OCI-M1 (cell line): ENCODE measurements at regions not wholly inside any gene's neighbourhood (a gene's known extent, or its start where the extent isn't known, plus 50 kb on each side); places are given as distances from the start of the nearest gene placed in this dataset.
"Not testable (repeated sequence)": the region's sequence is repeated elsewhere in the genome, so short reads cannot be mapped to it uniquely, and the experiment has no call there.

Source experiments
- DNase-seq: peaks from one replicate; lab custom pipeline; 2025; lab: John Stamatoyannopoulos, UW

DNA sequence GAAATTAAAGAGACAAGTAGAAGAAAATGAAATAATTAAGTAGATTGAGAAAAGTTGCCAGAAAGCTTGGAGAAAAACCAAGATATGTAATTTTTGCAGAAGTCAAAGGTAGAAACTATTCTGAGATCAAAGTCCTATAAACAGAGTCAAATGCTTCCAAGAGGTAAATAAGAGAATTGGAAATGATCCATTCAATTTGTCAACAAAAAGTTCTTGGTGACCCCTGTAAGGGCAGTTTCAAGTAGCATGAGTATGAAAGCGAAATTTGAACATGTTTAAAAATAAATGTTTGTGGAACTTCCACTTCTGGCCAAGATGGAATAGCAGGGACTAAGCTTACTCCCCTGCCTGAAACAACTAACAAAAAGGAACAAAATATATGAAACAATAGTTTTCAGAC lies 562.0 kb downstream of the SMARCA1 start:
- DNase-seq: no peak

DNA sequence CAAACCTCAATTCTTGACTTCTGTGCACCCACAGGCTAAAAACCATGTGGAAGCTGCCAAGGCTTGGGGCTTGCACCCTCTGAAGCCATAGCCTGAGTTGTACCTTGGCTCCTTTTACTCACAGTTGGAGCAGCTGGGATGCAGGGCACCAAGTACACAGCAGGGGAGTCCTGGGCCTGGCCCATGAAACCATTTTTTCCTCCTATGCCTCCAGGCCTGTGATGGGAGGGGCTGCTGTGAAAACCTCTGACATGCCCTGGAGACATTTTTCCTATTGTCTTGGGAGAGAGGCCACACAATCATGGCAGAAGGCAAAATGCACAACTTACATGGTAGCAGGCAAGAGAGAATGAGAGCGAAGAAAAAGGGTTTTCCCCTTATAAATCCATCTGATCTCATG lies 568.6 kb downstream of the SMARCA1 start:
- not testable (repeated sequence) for DNase-seq

DNA sequence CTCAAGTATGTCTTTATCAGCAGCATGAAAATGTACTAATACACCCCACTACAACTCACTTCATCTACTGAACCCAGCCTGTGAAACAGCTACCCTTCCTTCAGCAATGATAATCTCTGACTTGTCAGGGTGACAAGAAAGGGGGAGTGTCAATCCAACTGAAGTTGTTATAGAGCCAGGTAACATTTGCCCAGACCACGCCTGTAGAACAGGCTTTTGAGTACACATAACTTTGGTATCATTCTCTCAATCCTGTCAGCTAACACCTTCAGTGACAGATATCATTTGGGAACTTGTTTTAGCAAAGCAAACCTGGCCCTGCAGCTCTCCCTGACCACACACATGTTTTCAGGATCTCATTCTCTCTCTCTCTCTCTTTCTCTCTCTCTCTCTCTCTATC lies 592.2 kb downstream of the SMARCA1 start:
- no peak for DNase-seq

DNA sequence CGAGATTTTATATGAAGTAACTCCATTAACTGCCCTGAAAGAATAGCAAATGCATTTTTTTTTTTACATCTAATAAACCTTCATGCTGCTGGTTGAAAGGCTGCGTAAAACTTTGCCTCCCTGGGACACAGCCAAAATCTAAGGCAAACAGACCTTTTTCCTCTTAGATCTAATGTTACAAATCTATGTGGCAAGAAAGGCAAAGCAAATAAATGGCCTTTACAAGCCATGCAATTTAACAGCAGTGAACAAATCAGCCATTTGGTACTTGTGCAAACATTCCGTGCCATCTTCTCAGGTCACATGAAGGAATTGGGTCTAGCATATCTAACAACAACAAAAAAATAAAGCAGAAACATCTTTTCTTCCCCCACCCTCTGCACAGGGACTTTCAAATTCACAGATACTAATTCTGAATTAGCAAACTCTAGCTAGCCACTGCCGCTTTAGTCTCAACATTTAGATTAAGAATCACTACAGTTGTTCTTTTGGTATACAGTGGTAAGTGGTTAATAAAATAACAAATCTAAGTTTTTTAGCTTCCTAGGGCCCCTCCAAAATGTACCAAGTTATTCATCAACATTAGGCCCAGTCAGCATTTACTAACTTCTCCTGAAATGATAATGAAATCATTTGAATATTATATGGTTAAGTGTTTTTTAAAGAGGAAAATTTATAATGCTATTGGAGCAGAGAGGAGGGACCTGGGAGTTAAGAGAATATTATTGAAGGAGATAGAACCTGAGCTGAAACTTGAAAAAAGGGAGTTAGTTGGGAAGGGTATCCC lies 593.8 kb downstream of the SMARCA1 start:
- DNase-seq: no peak

DNA sequence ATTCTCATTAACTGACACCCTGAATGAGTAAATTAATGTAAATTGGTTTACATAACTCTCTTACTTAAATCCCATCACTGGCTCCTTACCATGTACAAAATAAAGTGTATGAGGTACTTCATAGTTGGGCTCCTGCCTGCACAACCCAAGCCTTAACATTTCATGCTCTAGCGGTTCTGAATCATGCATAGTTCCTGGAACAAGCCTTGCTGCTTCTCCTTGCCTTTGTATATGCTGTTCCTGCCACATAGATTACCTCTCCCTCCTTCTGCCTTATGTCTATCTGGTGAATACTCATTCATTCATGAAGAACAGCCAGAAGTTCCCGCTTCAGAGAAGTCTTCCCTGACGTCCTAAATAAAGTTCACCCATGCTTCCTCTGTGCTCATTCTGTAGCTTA lies 594.7 kb downstream of the SMARCA1 start:
- DNase-seq: no peak

DNA sequence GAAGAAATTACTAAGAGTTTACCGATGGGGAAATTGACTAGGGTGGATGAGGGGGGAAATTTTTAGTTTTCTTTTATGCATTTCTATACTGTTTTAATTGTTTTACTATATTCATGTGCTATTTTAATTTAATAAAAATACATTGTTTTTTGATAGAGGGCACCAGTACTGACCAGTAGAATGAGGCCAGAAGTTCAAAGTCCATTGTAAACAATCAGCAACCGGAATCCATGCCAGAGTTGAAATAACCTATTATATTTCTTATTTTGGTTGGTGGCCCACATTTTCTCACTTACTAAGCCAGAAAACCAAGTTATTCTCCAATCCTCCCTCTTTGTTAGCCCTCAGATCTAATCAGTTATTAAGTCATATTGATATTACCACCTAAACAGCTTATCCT lies 595.9 kb downstream of the SMARCA1 start:
- DNase-seq: no peak

DNA sequence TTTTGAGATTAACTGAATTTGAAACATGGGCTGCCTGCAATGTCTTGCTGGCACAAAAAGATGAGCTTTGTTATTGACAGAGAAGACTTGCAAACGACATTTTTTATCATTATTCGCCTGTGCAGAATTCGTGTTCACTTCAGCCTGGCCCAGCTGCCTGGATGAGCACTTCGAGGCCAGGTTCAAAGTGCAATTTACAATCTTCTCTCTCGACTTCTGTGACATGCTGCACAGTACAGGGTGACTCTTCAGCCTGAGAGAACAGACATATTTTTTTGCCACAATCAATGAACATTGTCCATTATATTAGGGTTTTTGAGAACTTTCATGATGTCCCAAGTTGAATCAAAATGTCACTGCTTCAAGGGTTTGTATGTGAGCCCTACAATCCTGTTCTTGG lies 616.5 kb downstream of the SMARCA1 start:
- no peak for DNase-seq

DNA sequence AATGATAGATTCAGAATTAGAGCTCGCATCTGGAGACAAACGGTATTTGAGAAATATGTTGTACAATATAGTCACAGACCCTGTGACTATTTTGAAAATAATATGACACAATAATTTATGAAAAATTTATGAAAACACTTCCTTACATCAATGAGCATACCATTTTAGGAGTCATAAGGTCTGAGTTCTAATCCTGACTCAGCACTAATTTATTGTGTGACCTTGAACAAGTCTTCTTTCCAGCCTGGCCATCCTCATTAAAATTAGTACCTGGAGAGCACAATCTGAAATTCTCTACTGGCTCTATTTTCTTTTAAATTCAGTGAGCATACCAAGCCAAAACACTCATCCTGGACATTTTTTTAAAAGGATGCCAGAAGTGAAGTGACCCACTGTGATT lies 622.3 kb downstream of the SMARCA1 start:
- no peak for DNase-seq

DNA sequence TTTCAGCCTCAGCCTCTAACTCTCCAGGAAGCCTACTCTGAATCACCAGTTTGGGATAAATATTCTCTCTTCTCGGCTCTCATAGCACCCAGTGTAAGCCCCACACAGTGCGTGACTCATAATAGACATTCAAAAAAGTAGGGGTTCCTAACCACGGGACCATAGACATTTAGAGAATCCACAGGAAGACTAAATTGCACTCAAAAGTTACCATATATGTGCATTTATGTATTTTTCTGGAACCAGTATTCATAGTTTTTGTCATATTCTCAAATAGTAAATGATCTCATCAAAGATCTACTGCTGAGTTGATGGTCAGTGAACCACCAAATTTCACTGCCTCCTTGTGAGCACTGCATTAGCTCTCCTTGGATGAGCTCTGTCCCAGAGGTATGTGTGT lies 625.7 kb downstream of the SMARCA1 start:
- no peak for DNase-seq

DNA sequence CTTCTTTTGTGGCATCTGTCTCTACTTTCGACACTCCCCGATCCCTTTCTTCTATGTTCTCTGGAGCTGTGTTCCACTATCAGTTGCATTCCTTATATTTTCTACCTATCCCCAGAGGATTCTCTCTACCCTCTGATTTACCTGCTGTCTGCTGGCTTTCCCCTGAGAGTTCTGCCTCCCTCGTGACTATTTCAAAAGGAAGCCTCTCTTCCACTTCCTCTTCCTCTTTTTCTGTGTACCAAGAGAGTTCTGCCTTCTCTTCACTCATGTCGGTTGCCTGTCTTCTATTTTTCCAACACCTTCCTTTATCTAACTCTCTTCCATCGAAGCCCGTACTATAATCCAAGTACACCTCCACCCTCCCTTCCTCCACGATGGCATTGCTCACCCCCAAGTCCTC lies 631.7 kb downstream of the SMARCA1 start:
- peak; percentile 8 for DNase-seq

DNA sequence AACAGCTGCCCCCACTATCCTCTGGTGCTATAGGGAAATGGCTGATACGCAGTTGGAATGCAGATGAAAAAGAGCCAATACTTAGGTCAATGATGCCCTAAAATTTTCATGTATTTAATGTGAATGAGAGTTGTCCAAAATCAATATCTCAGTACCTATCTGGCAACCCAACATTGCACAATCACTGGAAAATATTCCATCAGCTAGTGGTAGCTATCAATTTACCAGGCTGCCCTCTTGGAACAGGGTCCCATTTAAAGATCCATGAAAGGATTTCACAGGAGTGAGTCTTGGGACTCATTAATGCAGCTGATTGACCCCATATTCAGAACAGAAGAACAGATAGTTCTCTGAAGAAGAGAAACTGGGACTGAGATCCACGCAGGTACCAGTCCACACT lies 638.9 kb downstream of the SMARCA1 start:
- DNase-seq: no peak

DNA sequence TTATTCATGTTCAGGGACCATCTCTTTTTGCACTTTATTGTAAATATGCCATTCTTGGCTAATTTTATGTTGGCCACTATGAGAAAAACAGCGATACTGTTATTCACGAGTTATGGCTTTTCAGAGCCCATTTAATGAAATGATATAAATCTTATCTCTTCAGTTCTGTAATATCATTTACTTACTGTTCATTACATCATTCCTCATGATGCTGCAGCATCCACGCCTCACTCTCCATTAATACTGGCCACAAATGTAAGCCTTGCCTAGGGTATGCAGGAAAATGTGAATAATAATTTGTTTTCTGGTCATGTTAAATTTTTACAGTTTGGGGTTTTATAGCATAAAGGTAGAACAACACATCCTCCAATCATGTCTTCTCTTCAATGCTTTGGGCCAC lies 639.6 kb downstream of the SMARCA1 start:
- DNase-seq: no peak

DNA sequence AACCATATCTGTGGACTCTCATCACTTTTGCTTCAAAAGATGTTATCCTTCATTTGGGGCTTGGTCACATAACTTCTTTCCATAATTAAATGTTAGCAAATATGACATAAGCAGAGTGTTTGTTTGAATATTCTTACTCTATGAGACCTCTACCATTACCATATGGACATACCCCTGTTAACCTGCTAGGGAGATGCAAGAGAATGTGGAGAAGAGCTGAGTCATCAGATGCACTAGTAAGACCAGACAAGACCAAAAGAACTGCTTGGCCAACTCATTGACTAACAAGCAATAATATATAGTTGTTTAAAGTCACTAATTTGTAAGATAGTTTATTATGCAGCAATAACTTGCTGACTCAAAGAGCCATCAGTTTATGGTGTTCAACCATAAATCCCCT lies 652.9 kb downstream of the SMARCA1 start:
- no peak for DNase-seq

DNA sequence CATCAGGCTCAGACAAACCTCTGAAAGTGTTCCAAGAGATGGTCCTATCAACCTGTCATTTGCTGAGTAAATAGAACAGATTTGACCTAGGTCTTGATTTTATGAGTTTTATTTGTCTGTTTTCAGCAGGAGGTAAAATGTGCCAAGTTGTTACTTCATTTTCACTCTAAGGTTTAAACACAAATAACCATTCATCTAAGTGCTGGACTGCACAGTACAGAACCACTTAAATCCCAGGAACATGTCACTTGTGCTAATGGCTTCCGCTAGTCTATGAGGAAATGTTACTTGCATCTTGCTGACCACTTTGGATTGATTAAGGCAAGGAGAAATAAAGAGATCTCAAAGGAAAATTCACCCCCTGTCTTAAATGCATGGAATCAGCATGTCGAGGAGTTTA lies 660.7 kb downstream of the SMARCA1 start:
- DNase-seq: no peak

DNA sequence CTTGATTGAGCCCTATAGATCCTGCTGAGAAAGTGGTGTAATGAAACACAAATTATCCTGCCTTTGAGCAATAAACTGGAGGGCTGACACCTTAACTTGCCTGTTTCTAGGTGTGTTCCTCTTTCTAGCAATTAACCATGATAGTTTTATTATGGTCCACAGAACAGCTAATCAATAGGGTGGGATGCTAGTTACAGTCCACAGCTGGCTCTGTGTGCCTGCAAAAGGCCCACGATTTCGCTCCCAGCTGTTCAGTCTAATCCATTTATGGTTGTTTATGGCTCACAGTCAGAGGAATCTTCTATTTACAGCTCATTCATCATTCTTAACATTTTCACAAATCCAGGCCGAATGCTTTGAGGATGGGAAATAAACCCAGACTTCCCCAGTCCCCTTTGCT lies 674.9 kb downstream of the SMARCA1 start:
- no peak for DNase-seq

DNA sequence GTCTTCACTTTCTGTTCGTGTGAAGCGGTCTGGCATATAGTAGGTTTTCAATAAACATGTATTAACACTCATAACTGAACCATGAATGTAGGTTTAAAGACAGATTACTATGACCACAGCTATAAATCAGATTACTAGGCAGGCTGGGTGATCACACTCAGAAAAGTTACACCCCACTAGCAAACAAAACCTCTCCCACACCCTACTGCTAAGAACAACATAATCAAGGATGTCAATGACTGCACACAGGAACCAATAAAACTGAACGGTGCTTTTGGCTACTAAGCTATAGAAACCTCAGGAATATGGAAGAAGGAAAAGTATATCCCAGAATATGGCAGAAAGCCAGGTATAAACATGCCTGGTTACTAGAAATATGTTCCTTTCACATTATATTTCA lies 676.9 kb downstream of the SMARCA1 start:
- no peak for DNase-seq

DNA sequence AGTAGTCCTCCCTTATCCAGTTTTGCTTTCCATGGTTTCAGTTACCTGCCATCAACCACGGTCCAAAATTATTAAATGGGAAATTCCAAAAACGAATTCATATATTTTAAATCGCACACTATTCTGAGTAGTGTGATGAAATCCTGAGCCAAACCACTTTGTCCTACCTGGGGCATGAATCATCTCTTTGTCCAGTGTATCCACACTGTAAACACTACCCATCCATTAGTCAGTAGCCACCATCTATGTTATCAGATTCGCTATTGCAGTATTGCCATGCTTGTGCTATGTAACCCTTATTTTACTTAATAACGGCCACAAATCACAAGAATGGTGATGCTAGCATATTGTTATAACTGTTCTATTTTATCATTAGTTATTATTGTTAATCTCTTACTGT lies 704.6 kb downstream of the SMARCA1 start:
- no peak for DNase-seq

DNA sequence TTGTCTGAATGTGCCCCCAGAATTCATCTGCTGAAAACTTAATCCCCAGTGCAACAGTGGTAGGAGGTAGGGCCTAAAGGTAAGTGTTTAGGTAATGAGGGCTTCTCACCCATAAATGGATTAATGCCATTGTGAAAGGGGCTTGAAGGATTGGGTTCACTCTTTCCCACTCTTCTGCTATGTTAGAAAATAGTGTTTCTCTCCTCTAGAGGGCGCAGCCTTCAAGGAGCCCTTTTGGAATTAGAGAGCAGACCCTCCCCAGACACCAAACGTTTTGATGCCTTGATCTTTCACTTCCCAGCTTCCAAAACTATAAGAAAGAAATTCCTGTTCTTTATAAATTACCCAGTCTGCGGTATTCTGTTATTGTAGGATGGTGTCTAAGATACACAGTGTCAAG lies 706.4 kb downstream of the SMARCA1 start:
- DNase-seq: peak; percentile 2

DNA sequence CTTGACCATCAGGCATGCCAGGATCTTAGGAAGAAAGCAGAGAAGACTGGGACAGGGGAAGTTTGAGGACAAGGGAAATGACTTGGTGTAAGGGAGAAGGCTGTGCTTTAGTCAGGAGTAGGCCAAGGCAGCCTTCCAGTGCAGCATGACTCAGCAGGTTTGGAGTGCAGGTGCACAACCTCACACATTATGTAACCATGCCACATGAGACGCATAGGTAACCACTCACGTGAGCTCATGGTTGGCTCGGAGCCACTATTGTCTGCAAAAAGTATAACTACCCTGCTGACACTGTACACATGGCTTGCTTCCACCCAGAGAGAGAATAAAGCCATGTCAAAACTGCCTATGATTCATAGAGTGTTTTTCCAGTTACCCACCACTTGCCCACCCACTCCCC lies 715.9 kb downstream of the SMARCA1 start:
- no peak for DNase-seq

DNA sequence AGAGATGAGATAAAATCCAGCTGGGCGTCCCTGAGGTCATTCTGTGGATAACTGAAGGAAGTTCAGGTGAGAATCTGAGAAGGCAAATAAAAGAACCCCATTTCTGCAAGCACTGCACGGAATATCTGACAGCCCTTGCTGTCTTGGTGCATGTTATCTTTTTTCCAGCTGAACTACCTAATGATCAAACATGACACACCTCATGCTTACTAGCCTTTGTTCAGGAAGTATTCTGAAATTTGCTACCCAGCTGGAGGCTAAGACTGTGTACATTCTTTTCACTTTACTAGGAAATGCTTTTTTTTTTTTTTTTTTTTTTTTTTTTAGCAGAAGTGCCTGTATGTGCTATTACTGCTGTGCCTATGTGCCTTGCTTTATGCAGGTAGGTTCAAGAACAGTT lies 718.1 kb downstream of the SMARCA1 start:
- DNase-seq: no peak

DNA sequence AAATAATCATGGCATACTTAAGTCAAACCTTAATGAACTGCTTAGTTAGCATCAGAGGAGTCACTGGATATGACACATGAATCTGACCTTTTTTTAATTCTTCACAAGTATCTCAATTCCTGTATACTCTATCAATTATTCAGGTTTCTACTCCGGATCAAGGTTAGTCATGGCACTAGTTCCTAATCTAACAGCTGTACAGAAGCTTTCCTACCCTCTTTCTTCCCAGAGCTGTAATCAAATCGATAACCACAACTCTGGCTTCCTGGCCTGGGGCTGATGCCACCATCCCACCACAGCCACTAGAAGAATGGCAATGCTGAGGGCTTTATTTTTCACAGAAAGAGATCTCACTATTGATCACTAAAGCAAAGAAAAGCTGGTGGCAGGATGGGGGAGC lies 718.5 kb downstream of the SMARCA1 start:
- no peak for DNase-seq

DNA sequence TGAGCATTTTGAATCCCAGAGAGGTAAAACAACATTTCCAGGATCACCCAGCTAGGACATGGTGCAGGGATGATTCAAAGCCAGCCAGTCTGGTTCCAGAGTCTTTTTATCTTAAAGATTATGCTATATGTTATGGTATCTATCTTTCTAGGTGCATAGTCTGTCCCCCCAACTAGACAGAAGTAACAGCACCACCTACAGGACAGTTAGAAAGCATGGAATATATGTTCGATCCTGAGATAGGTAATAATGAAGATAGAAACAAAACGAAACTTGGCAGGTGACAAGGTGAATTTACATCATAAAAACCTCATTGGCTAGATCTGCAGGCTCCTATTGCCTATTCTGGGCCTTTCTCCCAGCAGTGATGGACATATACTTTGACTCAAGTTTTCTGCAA lies 723.2 kb downstream of the SMARCA1 start:
- DNase-seq: peak; percentile 1

DNA sequence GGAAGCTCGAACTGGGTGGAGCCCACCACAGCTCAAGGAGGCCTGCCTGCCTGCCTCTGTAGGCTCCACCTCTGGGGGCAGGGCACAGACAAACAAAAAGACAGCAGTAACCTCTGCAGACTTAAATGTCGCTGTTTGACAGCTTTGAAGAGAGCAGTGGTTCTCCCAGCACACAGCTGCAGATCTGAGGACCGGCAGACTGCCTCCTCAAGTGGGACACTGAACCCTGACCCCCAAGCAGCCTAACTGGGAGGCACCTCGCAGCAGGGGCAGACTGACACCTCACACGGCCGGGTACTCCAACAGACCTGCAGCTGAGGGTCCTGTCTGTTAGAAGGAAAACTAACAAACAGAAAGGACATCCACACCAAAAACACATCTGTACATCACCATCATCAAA lies 730.9 kb upstream of the ACTRT1 start:
- DNase-seq: not testable (repeated sequence)

DNA sequence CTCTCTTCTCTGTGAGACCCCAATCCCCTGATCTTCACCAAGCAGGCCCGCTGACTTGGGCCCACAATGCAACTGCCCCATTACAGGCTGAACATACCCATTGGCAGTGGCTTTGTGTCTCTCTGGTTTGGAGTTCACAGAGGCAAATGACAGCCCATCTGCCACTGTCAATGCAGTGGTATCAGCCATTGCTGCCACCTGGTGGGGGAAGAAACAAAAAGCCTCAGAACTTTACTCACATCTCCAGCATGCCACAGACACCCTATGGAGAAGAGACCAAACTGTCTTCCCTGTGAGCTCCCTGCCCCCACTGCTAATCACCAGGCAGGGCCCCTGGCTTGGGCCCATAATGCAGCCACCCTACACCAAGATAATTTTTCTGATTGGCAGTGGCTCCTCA lies 729.3 kb upstream of the ACTRT1 start:
- DNase-seq: peak; percentile 42

DNA sequence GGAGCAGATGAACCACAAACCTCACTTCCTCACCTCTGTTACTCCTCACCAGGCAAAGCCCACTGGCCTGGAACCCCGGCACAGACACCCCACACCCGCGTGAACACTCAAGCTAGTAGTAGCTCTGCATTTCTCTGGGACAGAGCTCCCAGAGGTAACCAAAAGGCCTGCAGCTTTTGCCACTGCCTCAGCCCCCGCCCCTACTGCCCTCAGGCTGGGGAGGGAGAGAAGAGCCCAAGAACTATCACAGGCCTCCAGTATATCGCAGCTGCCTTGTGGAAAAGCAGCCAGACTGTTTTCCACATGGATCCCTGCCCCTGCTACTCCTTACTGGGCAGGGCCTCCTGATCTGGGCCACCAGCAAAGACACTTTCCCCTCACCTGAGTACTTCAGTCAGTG lies 728.7 kb upstream of the ACTRT1 start:
- no peak for DNase-seq
